GM21390 (cell line): ENCODE measurements at regions not wholly inside any gene's neighbourhood (a gene's known extent, or its start where the extent isn't known, plus 50 kb on each side); places are given as distances from the start of the nearest gene placed in this dataset.
"Not testable (repeated sequence)": the region's sequence is repeated elsewhere in the genome, so short reads cannot be mapped to it uniquely, and the experiment has no call there.

Experiments used
- ATAC-seq: cut with Tn5 transposase; IDR thresholded peaks from one replicate; pipeline ENCODE4 v1.9.1; 2021; ENCODE audit not compliant: unreplicated experiment

DNA sequence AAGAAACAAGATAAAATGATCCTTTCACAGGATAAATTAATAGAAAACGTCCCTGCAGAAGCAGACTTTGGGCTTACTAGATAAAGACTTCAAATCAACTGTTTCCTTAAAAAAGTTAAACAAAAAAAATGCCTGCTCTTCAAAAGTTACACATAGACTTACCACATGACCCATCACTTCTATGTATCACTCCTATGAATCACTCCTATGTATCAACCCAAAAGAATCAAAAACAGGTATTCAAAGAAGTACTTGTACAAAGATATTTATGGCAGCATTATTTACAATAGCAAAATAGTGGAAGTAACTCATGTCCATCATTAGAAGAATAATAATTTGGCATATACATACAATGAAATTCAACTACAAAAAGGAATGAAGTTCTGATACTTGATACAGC is 56.3 kb upstream of the PRDM9 start:
- ATAC-seq: no peak

GRCh38 chr5:23450187-23450586 is 57.2 kb upstream of the PRDM9 start:
- ATAC-seq: no peak

DNA sequence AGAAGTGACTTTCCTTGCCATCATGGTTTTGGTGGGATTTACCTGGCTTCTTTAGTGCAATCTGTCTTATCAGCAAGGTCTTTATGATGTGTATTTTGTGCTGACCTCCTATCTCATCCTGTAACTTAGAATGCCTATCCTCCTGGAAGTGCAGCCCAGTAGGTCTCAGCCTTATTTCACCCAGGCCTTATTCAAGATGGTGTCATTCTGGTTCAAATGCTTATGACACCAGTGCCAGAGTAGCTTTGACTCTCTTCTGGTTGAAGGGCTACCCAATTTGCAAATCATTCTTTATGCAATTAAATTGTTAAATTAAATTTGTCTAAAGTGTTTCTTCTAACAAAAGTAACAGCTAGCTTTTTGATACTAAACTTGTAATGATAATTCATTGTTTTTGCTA is 58.8 kb upstream of the PRDM9 start:
- no peak for ATAC-seq

DNA sequence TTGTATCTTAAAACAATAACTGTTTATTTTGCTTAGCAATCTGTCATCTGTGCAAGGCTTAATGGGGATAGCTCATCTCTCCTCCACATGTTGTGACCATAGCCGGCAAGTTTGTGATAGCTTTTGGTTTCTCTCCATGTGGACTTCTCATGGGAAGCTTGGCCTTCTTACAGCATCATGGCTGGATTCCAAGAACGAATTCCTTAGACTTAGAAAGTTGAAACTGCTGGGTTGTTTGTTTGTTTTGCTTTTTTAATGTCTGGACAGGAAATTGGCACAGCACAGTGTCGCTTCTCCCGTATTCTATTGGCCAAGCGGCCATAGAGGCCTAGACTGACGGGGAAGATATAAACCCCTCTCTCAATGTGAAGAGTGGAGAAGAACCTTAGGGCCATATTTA is 61.0 kb upstream of the PRDM9 start:
- no peak for ATAC-seq

DNA sequence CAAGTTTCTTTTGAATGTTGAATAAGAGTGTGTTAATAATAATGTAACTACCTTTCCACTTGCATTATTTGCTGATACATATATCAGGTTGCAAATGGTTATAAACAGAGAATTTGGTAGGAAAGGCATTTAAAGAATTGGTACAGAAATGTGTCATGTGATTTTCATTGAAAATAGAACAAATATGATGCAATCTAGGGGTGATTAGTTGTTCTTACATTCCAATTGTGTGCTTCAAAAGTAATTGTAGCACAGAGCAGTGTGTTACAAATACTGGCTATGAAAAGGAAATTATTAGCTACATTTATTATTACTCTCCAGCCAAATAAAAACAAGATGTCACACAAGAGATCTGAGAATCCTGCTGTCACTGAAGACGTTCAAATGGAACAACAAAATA is 61.8 kb upstream of the PRDM9 start:
- ATAC-seq: no peak

GRCh38 chr5:23440703-23441102 is 66.7 kb upstream of the PRDM9 start:
- ATAC-seq: no peak

GRCh38 chr5:23437011-23437410 is 70.4 kb upstream of the PRDM9 start:
- no peak for ATAC-seq

DNA sequence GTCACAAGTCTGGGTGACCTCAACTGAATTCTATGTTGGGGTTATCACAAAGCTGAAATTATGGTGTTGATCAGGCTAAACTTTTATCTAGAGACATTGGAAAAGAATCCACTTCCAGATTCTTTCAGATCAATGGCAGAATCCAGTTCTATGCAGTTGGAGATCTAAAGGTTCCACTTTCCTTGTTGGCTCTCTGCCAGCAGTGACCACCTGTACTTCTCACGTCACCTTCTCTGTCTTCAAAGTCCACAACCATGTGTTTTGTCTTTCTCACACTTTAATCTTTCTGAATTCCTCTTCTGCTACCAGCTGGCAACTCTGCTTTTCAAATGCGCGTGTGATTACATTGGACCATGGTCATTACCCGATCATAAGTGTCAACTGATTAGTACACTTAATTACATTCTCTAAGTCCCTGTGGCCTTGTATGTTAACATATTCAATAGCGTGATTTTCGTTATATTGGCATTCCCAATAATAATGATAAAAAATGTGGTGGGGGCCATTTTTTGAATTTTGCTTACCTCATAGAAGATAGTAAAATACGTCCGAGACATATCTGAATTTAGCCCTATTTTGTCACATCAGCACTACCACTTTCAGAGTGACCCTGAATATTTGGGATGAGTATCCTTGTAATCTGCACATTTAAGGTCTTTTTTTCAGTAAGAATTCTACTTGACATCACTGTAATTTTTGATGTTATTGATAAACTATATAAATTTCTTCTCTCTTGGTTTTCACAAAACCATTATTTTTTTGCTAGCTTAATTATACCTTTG is 73.7 kb upstream of the PRDM9 start:
- ATAC-seq: no peak

GRCh38 chr5:23428705-23429104 is 78.7 kb upstream of the PRDM9 start:
- no peak for ATAC-seq

- not testable (repeated sequence) for ATAC-seq
These were observed 87.2 kb upstream of the PRDM9 start for GRCh38 chr5:23420214-23420613.

DNA sequence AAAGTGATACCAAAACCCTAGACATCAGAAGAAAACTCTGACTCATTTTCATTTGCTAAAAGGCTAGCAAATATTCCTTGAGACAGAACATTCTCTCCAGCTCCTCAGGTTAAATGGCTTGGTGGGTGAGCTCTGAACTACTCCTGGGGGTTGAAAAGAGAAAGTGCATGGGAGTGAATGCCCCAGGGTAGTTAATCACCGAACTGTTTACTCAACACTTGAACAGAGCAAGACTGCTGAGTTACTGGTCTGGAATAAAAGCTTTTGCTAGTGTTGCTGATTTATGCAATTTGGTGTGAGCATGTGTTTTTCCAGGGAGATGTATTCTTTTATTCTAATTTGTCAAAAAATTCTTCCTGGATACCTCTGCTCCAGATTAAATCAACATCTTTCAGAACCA is 88.3 kb upstream of the PRDM9 start:
- ATAC-seq: no peak

GRCh38 chr5:23412515-23412914 is 94.9 kb upstream of the PRDM9 start:
- ATAC-seq: no peak

DNA sequence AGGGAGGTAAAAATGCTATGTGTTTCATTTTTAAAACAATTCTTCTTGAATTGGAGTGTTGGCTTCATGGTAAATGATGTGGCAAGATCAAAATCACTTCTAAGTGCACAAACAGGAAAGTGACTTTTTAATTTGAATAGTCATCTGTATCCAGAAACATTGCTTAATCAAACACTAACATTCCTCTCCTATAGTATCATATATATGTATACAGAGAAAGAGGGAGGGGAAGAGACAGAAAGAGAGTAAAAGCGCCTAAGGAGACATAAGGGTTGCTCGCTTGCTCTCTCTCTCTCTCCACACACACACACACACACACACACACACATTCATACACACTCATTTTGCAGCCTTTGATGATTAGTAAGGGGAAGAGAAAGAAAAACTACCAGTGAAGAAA is 95.4 kb upstream of the PRDM9 start:
- no peak for ATAC-seq

GRCh38 chr5:23411200-23411599 is 96.2 kb upstream of the PRDM9 start:
- ATAC-seq: no peak

DNA sequence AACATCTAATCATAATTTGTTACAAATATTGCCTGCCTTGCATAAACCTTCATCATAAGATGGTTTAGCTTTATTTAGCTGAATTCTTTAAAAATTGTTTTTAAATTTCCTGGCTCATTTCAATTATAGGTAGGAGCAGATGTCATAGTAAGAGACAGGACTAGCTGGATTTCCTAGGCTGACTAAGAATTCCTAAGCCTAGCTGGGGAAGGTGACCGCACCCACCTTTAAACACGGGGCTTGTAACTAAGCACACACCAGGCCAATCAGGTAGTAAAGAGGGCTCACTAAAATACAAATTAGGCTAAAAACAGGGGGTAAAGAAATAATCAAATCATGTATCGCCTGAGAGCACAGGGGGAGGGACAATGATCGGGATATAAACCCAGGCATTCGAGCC is 96.6 kb upstream of the PRDM9 start:
- ATAC-seq: not testable (repeated sequence)

- no peak for ATAC-seq
These were observed 101.9 kb upstream of the PRDM9 start for GRCh38 chr5:23405316-23406068.

DNA sequence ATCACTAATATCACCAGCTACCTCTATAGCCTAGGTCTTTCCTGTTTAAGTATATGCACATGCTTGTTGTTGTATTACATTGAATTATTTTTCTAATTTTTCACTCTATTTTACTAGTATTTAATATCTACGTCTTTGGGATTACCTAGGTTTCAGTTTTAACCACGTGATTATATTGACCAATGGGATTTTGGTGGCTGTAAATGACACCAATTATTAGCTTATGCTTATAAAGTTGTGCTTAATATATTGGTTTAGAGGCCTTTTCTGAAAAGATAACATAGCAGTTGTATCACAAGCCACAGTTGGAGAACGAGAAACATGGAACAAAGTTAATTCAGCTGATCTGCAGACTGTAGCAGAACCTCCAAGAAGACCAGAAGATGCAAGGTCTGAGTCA is 104.8 kb upstream of the PRDM9 start:
- ATAC-seq: no peak

DNA sequence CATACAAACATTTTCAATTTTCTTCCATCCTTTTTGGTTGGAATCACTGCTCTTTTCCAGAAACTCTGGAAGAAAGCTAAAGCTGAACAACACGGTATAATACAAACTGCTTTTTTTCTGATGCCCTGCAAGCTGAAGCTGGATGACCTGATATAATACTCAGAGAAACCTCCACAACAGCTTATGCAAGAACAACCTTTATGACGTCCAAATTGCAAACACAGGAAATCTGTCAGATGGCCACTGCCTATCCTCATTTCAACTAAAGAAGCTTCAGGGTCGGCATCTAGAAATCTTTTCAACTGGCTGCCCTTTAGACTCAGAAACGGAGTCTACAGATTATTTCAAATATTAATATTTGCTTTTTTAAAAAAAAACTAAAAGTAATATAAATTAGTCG is 106.5 kb upstream of the PRDM9 start:
- ATAC-seq: no peak

- no peak for ATAC-seq
These were observed 111.1 kb upstream of the PRDM9 start for GRCh38 chr5:23396346-23396745.

DNA sequence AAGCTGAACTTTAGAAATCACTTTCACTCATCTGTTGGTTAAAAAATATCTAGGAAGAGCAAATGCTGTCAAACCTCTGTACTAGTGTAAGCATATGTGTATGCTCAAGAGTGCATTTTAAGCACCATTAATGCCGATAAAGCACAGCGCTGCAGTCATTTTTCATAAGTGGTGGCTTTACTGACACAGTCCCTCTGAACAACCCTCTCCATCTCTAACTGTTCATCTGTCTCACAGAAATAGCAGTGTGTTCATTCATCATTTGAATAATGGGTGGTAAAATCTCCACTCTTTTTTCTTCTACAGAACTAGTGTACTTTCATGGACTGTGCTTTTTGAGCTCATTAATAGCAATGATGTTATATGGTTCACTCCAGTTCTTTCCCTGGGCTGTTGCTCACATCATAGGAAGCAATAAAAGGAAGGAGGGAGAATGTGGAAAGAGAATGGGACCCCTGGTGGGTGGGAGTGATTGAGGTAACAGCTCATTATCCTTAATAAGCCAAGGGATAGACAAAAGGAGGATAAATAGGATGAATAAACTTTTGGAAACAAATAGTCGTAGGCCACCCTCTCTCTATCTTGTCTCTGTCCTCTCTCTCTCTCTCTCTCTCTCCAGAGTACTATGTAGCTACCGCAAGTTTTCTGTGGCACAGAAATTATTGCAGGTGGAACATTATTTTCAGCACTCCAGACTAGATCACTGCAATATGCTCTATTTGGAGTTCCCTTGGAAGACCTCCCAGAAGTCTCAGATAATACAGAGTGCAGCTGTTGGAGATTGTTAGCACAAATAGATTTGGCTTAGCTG is 117.9 kb upstream of the PRDM9 start:
- ATAC-seq: no peak

GRCh38 chr5:23385036-23385435 is 122.4 kb upstream of the PRDM9 start:
- ATAC-seq: no peak

GRCh38 chr5:23372177-23372576 is 135.2 kb upstream of the PRDM9 start:
- ATAC-seq: no peak
